ENCODE measurements at regions not wholly inside any gene's neighbourhood (a gene's known extent, or its start where the extent isn't known, plus 50 kb on each side); places are given as distances from the start of the nearest gene placed in this dataset.

GRCh38 chr1:38746941-38747600 lies 112.5 kb downstream of the RRAGC start:
- Histone ChIP-seq H3K9ac (ENCODE audit: low read depth, low read length) (no peak overlapping the region), H3K27me3 (ENCODE audit: control insufficient read depth, insufficient read depth, low read length) (no peaks in the 10 kb centered on the region), H3K36me3 (ENCODE audit: control insufficient read depth, insufficient read depth, low read length) (no peaks in the 10 kb centered on the region), H3K4me3 (ENCODE audit: low read depth, low read length) (no peak overlapping the region), H3K9me3 (ENCODE audit: control insufficient read depth, insufficient read depth, low read length) (no peaks in the 10 kb centered on the region), H3K4me1 (ENCODE audit: control insufficient read depth, insufficient read depth, low read length) (peaks cover 8% of the 10 kb centered on the region), H3K27ac (ENCODE audit: low read depth, low read length) (no peak overlapping the region)

- H3K9me3 ChIP-seq (ENCODE audit: control insufficient read depth, insufficient read depth, low read length): no peaks in the 10 kb centered on the region
- H3K4me3 ChIP-seq (ENCODE audit: low read depth, low read length): no peak overlapping the region
- H3K9ac ChIP-seq (ENCODE audit: low read depth, low read length): no peak overlapping the region
- H3K4me1 ChIP-seq (ENCODE audit: control insufficient read depth, insufficient read depth, low read length): peaks cover 11% of the 10 kb centered on the region
- H3K27me3 ChIP-seq (ENCODE audit: control insufficient read depth, insufficient read depth, low read length): no peaks in the 10 kb centered on the region
- no peaks in the 10 kb centered on the region for H3K36me3 ChIP-seq (ENCODE audit: control insufficient read depth, insufficient read depth, low read length)
- no peak overlapping the region for H3K27ac ChIP-seq (ENCODE audit: low read depth, low read length)
Measured at GRCh38 chr1:38746402-38746935, 113.1 kb downstream of the RRAGC start.

GRCh38 chr1:38745476-38746401 lies 113.8 kb downstream of the RRAGC start:
- H3K4me1 ChIP-seq (ENCODE audit: control insufficient read depth, insufficient read depth, low read length): peaks cover 17% of the 10 kb centered on the region
- H3K27ac ChIP-seq (ENCODE audit: low read depth, low read length): no peak overlapping the region
- no peaks in the 10 kb centered on the region for H3K36me3 ChIP-seq (ENCODE audit: control insufficient read depth, insufficient read depth, low read length)
- no peak overlapping the region for H3K9ac ChIP-seq (ENCODE audit: low read depth, low read length)
- H3K4me3 ChIP-seq (ENCODE audit: low read depth, low read length): no peak overlapping the region
- no peaks in the 10 kb centered on the region for H3K27me3 ChIP-seq (ENCODE audit: control insufficient read depth, insufficient read depth, low read length)
- no peaks in the 10 kb centered on the region for H3K9me3 ChIP-seq (ENCODE audit: control insufficient read depth, insufficient read depth, low read length)

- Histone ChIP-seq H3K4me3 (ENCODE audit: low read depth, low read length) (no peak overlapping the region), H3K4me1 (ENCODE audit: control insufficient read depth, insufficient read depth, low read length) (peaks cover 18% of the 10 kb centered on the region), H3K9me3 (ENCODE audit: control insufficient read depth, insufficient read depth, low read length) (no peaks in the 10 kb centered on the region), H3K9ac (ENCODE audit: low read depth, low read length) (no peak overlapping the region), H3K36me3 (ENCODE audit: control insufficient read depth, insufficient read depth, low read length) (no peaks in the 10 kb centered on the region), H3K27me3 (ENCODE audit: control insufficient read depth, insufficient read depth, low read length) (no peaks in the 10 kb centered on the region), H3K27ac (ENCODE audit: low read depth, low read length) (no peak overlapping the region)
Measured at GRCh38 chr1:38744452-38745350, 114.9 kb downstream of the RRAGC start.

GRCh38 chr1:38743184-38743583 lies 116.4 kb downstream of the RRAGC start:
- Histone ChIP-seq H3K4me1 (ENCODE audit: control insufficient read depth, insufficient read depth, low read length) (peaks cover 18% of the 10 kb centered on the region), H3K9me3 (ENCODE audit: control insufficient read depth, insufficient read depth, low read length) (no peaks in the 10 kb centered on the region), H3K27me3 (ENCODE audit: control insufficient read depth, insufficient read depth, low read length) (no peaks in the 10 kb centered on the region), H3K27ac (ENCODE audit: low read depth, low read length) (no peak overlapping the region), H3K36me3 (ENCODE audit: control insufficient read depth, insufficient read depth, low read length) (no peaks in the 10 kb centered on the region), H3K4me3 (ENCODE audit: low read depth, low read length) (no peak overlapping the region), H3K9ac (ENCODE audit: low read depth, low read length) (no peak overlapping the region)

- Histone ChIP-seq H3K4me1 (ENCODE audit: control insufficient read depth, insufficient read depth, low read length) (peaks cover 12% of the 10 kb centered on the region; the same call in 1 of the 2 replicates), H3K9ac (ENCODE audit: low read depth, low read length) (no peak overlapping the region), H3K36me3 (ENCODE audit: control insufficient read depth, insufficient read depth, low read length) (no peaks in the 10 kb centered on the region), H3K27ac (ENCODE audit: low read depth, low read length) (no peak overlapping the region), H3K4me3 (ENCODE audit: low read depth, low read length) (no peak overlapping the region), H3K9me3 (ENCODE audit: control insufficient read depth, insufficient read depth, low read length) (no peaks in the 10 kb centered on the region), H3K27me3 (ENCODE audit: control insufficient read depth, insufficient read depth, low read length) (no peaks in the 10 kb centered on the region)
Measured at GRCh38 chr1:38741341-38741740, 118.2 kb downstream of the RRAGC start.

- no peak overlapping the region for H3K27ac ChIP-seq (ENCODE audit: low read depth, low read length)
- no peak overlapping the region for H3K4me3 ChIP-seq (ENCODE audit: low read depth, low read length)
- no peak overlapping the region for H3K9ac ChIP-seq (ENCODE audit: low read depth, low read length)
- H3K36me3 ChIP-seq (ENCODE audit: control insufficient read depth, insufficient read depth, low read length): no peaks in the 10 kb centered on the region
- no peaks in the 10 kb centered on the region for H3K27me3 ChIP-seq (ENCODE audit: control insufficient read depth, insufficient read depth, low read length)
- no peaks in the 10 kb centered on the region for H3K9me3 ChIP-seq (ENCODE audit: control insufficient read depth, insufficient read depth, low read length)
- peaks cover 12% of the 10 kb centered on the region; the same call in 1 of the 2 replicates for H3K4me1 ChIP-seq (ENCODE audit: control insufficient read depth, insufficient read depth, low read length)
Measured at GRCh38 chr1:38740487-38740886, 119.1 kb downstream of the RRAGC start.

- Histone ChIP-seq H3K4me3 (ENCODE audit: low read depth, low read length) (no peak overlapping the region), H3K4me1 (ENCODE audit: control insufficient read depth, insufficient read depth, low read length) (peaks cover 12% of the 10 kb centered on the region; the same call in 1 of the 2 replicates), H3K27me3 (ENCODE audit: control insufficient read depth, insufficient read depth, low read length) (no peaks in the 10 kb centered on the region), H3K9me3 (ENCODE audit: control insufficient read depth, insufficient read depth, low read length) (no peaks in the 10 kb centered on the region), H3K36me3 (ENCODE audit: control insufficient read depth, insufficient read depth, low read length) (no peaks in the 10 kb centered on the region), H3K9ac (ENCODE audit: low read depth, low read length) (no peak overlapping the region), H3K27ac (ENCODE audit: low read depth, low read length) (no peak overlapping the region)
Measured at GRCh38 chr1:38738207-38738606, 121.4 kb downstream of the RRAGC start.

GRCh38 chr1:38736399-38736798 lies 123.2 kb downstream of the RRAGC start:
- no peak overlapping the region for H3K27ac ChIP-seq (ENCODE audit: low read depth, low read length)
- H3K4me1 ChIP-seq (ENCODE audit: control insufficient read depth, insufficient read depth, low read length): peaks cover 18% of the 10 kb centered on the region; the same call in 1 of the 2 replicates
- H3K27me3 ChIP-seq (ENCODE audit: control insufficient read depth, insufficient read depth, low read length): 0 out of 2 replicates have a peak, but pooled peaks cover 1% of the 10 kb centered on the region
- no peaks in the 10 kb centered on the region for H3K9me3 ChIP-seq (ENCODE audit: control insufficient read depth, insufficient read depth, low read length)
- no peak overlapping the region for H3K9ac ChIP-seq (ENCODE audit: low read depth, low read length)
- no peak overlapping the region for H3K4me3 ChIP-seq (ENCODE audit: low read depth, low read length)
- no peaks in the 10 kb centered on the region for H3K36me3 ChIP-seq (ENCODE audit: control insufficient read depth, insufficient read depth, low read length)

- H3K9ac ChIP-seq (ENCODE audit: low read depth, low read length): no peak overlapping the region
- H3K4me3 ChIP-seq (ENCODE audit: low read depth, low read length): no peak overlapping the region
- peaks cover 11% of the 10 kb centered on the region; the same call in 1 of the 2 replicates for H3K4me1 ChIP-seq (ENCODE audit: control insufficient read depth, insufficient read depth, low read length)
- no peaks in the 10 kb centered on the region for H3K36me3 ChIP-seq (ENCODE audit: control insufficient read depth, insufficient read depth, low read length)
- 0 out of 2 replicates have a peak, but pooled peaks cover 4% of the 10 kb centered on the region for H3K27me3 ChIP-seq (ENCODE audit: control insufficient read depth, insufficient read depth, low read length)
- H3K27ac ChIP-seq (ENCODE audit: low read depth, low read length): no peak overlapping the region
- H3K9me3 ChIP-seq (ENCODE audit: control insufficient read depth, insufficient read depth, low read length): no peaks in the 10 kb centered on the region
Measured at GRCh38 chr1:38735651-38736161, 123.9 kb downstream of the RRAGC start.

Data from HUES48 (cell line).